D721Med (cell line): ENCODE measurements at regions not wholly inside any gene's neighbourhood (a gene's known extent, or its start where the extent isn't known, plus 50 kb on each side); places are given as distances from the start of the nearest gene placed in this dataset.

Experiments used
- DNase-seq: peaks from one replicate; pipeline ENCODE4 v3.0.0; 2011; ENCODE audit warnings: low spot score; ENCODE audit not compliant: insufficient read length
- FAIRE-seq: peaks from 2 replicates; lab custom pipeline; 2011; peaks lifted over from hg19 to GRCh38; lab: Jason Lieb, UNC
- CTCF ChIP-seq: IDR thresholded peaks from 2 replicates; pipeline ENCODE4 v1.5.1; 2012; ENCODE audit warnings: mild to moderate bottlenecking, control low read depth; ENCODE audit not compliant: insufficient read depth; ENCODE audit errors: missing control alignments

- FAIRE-seq (no peak), DNase-seq (no peak)
- no peak for TF ChIP-seq CTCF
These were observed 341.1 kb downstream of the BRINP1 start for GRCh38 chr9:119027901-119028699.

DNA sequence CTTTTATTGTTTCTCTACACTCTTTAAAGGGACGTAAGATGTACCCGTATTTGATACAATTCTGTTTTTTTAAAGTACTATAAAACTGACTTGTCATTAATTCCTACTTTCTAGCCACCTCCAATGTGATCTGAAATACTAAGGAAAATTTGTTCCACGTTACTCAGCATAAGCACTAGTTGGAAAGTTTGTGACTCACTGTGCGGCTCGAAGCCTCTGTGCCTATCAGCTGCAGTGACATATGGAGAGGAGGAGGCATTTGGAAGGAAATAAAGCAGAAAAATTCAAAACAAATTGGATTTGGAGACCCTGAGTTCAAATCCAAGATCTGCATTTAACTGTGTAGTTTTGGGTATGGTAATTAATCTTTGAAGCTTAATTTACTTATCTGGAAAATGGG lies 339.3 kb downstream of the BRINP1 start:
- no peak for TF ChIP-seq CTCF
- no peak for DNase-seq
- FAIRE-seq = no peak

- TF ChIP-seq CTCF = no peak
- FAIRE-seq (no peak), DNase-seq (no peak)
These were observed 335.6 kb downstream of the BRINP1 start for GRCh38 chr9:119033596-119033995.

GRCh38 chr9:119036969-119037368 lies 332.3 kb downstream of the BRINP1 start:
- FAIRE-seq (no peak), DNase-seq (no peak)
- no peak for TF ChIP-seq CTCF

- no peak for TF ChIP-seq CTCF
- DNase-seq (no peak), FAIRE-seq (no peak)
These were observed 325.2 kb downstream of the BRINP1 start for GRCh38 chr9:119043996-119044395.

- FAIRE-seq (no peak), DNase-seq (no peak)
- TF ChIP-seq CTCF = no peak
These were observed 324.4 kb downstream of the BRINP1 start for GRCh38 chr9:119044806-119045205.
